GM18951 (cell line): ENCODE measurements at regions not wholly inside any gene's neighbourhood (a gene's known extent, or its start where the extent isn't known, plus 50 kb on each side); places are given as distances from the start of the nearest gene placed in this dataset.

Source experiments
- POLR2A ChIP-seq: IDR thresholded peaks from 4 replicates; pipeline ENCODE4 v1.6.1; 2011; ENCODE audit warnings: mild to moderate bottlenecking; ENCODE audit not compliant: insufficient read length, insufficient read depth; ENCODE audit errors: extremely low read depth
- in situ Hi-C: fragments of 300-500 bp; cut with MboI; formaldehyde crosslinking; loops from one replicate; pipeline ENCODE4 v1.12.0; 2022; ENCODE audit warnings: low sequenced_read_pairs, mixed read lengths, inconsistent platforms; ENCODE audit not compliant: unreplicated experiment

DNA sequence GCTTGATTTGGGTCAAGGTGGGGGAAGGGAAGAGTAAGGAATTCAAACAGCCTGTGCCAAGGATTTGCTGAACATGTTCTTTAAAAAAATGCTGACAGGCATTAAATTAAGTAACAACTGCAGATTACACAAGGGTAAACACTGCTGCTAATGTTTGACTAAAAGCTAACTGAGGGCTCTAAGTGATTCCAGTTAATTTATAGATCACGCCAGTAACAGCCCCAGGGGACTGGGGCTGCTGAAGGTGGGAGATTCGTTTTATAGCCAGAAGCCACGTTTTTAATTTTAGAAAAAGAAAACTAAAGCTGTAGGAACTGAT lies 321.7 kb downstream of the DLEU7 start:
- in situ Hi-C loops = no loop called here
- no peak for TF ChIP-seq POLR2A

DNA sequence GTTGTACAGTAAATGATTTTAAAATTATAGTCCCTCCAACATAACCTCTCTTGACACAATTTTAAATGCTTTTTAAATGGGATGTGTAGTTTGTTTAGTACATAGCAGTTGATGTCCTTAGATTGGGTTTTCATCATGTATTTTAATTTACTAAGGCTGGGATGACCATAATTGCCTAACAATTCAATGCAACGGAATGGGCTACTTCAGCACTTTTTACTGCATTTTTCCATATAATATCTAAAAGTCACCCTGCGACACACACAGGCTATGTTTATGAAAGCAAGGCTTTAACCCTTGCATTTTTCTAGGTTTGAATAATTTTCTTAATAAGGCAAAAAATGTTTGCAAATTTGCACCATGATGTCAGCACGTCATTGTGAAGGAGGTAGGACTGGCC lies 321.0 kb downstream of the DLEU7 start:
- in situ Hi-C loops = no loop called here

DNA sequence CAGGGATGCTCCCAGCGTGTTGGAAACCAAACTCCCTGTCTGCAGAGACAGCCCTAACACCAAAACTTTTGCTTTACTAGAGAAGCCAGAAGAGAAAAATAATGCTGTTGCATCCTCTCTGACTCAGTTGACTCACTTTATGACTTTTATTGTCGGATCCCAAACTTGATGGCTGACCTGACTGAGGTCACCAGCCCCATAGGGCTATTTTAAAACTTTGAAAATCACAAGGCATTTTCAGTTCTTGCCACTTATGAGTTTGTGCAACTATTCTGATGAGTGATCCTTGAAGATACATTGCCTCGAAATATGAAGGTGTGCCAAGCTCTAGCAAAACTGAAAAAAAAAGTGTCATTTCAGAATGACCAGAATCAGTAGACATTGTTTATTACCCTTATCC lies 320.2 kb downstream of the DLEU7 start:
- TF ChIP-seq POLR2A = no peak
- in situ Hi-C loops = no loop called here

More for the DNA sequence above, 321.0 kb downstream of the DLEU7 start:
- no peak for TF ChIP-seq POLR2A

DNA sequence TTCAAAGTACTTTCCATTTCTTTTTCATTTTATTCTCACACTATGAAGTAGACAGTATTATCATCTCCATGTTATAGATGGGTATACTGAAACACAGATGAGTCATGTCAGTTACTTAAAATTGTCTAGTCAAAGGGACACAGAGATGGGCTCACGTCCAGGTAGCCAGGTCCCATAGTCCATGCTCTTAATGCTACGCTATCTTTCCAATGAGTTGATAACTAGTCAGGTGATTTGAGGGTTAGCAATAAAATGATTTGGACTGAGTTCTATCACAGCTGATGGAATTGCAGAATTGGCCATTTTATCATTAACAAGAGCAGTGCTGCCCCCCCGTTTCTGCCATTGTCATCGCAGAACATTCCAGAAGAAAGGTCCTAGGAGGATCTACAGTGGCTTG lies 318.9 kb downstream of the DLEU7 start:
- no peak for TF ChIP-seq POLR2A
- in situ Hi-C loops = no loop called here

DNA sequence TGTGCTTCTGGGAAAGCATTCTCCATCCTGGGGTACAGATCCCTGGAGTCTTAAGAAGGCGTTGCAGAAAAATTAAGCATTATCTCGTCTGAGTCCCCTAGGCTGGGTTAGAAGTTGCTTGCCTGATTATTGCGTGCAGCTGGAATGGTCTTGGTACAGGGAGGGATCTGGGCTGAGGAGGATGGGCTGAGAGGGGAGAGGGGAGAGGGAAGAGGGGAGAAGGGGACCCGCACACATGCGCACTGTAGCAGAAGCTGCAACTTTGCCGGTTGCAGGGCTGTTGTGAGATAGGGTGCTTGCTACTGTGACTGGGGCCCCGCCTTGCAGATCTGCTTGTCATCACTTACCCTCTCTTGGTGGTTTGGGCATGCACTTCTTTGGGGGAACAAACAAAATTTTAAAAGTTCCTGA lies 316.8 kb downstream of the DLEU7 start:
- TF ChIP-seq POLR2A = no peak
- in situ Hi-C loops = no loop called here

DNA sequence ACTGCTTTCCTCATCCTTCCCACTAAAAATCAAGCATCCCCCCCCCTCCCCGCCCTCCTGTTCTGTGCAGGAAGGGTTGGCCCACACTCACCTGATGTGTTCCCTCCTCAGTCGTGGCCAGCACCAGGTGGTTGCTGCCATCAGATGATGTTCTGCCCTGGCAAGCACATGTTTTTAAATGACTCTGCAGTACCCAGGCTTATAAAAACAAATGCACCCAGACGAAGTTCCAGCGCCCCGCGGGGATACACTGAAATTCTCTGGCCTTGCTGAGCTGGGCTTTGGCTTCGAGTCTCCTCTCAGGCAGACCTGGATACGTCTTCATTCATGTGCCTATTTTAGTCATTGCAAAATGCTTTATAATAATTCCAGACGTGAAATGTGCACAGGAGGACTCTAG lies 316.3 kb downstream of the DLEU7 start:
- in situ Hi-C loops = no loop called here

DNA sequence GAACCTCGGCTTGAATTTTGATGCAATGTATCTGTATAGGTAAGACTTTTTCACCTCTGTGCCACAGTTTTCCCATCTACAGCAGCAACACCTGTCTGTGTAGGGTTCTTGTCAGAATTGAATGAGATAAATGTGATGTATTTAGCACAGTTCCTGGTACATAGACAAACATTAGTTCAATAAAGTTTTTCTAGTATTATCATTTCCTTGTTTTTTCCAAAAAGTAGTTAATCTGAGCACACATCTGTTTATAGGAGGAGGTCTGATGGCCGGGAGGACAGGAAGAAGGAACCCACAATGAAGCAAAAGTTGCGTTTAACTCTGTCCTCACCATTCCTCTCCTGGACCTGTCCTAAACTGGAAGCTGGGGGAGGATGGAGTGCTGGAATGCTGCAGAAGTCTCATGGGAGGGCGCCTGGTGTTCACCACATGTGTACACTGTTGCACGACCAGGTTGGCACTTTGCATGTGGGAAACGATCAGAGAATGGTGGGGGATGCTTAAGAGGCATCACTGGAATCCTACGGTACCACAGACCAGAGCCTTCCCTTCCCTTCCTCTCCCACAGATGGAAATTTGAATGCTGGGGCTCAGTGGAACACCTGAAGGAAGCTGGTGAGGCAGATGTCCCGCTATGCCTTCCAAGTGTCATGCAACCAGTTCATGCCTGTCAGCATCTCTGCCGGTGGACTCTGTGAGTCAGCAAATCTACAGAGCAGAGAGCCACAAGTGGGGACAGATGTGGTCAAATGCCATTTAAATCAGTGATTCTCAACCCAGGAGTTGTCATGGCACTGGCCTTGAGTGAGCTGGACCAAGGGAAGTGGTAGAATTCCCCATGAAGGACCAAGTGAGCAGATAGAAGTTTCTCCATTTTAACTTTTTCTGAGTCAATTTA lies 315.6 kb downstream of the DLEU7 start:
- in situ Hi-C loops = no loop called here

More for the DNA sequence above, 316.3 kb downstream of the DLEU7 start:
- no peak for TF ChIP-seq POLR2A

DNA sequence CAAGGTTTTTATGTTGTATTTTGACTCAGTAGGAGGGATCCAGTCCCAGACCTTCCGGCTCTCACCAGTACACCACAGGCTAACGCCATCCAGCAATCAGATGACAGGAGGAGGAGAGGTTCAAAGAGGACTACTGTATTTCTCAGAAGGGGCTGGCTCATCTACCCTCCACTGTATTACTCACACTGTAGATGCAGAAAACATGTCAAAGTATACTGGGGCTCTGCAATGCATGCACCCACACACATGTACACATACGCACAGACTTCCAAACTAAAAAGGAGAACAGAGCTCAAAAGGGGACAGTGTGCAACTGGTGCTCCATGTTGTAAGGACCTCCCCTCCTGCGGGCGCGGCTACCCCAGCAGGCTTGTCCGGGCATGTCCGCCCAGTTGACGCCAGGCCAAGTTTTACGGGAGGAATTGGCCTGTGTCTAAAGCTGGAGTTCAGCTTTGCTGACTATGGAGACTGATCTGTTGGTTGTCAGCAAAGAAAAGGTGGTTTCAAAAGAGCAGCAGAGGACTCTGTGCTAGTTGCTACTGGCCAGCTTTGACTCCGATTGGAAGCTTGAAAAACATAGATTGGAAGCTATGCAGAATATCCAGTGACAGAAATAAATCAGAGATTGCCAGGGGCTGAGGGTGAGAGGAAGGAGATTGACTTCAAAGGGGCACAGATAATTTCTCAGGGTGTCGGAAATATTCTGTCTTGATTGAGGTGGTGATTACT lies 314.2 kb downstream of the DLEU7 start:
- TF ChIP-seq POLR2A = no peak
- in situ Hi-C loops = no loop called here

More for the DNA sequence above, 315.6 kb downstream of the DLEU7 start:
- TF ChIP-seq POLR2A = no peak

DNA sequence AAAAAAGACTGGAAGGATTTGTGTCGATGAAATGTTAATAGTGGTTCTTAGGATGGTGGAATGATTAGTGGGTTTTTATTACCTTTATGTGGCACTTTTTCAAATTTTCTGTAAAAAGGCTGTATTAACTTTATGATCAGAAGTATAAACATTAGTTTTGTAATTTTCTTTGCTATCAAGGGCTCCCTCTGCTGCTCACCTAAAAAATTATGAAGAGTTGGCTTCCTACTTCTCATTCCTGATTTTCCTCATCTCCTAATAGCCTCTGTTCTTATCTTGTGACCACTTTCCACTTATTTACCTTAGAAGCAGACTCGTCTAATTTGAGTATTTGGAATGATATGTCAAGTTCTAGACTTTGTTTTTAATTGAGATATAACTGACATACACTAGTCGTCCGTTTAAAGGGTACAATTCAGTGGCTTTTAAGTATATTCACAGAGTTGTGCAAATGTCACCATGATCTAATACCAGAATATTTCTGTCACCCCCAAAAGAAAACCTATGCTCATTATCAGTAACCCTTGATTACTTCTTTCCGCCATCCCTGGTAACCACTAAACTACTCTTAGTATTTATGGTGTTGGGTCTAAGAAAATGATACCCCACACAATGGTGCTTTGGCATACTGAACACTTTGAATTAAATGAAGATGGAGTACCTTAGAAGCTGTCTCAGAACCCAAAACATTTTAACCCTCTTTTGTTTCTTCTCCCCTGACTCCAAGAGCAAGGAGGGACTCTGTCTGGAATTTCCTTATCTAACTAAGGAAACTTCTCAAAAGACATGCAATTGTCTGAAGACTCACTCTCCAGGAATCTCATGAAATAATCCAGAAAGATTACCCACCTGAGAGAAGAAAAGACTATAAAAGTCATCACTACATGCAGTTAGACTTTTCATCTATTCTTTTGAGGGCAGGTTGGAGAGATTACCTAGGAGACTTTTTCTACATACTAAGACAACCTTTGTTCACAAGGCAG lies 311.3 kb downstream of the DLEU7 start:
- in situ Hi-C loops = no loop called here
- TF ChIP-seq POLR2A = no peak

DNA sequence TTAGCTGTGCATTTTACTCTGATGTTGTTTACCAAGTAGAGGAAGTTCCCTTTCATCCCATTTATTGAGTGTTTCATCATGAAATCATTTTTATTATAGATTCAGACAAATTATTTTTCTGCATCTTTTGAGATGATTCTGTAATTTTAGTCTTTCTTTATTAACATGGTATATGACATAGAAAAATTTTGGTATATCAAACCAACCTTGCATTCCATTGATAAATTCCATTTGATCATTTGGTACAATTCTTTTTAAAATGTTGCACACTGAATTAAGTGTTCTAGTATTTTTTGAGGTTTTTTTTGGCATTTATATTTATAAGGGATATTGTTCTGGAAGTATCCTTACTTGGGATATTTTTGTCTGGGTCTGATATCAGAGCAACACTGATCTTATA lies 308.4 kb downstream of the DLEU7 start:
- TF ChIP-seq POLR2A = no peak
- in situ Hi-C loops = no loop called here

DNA sequence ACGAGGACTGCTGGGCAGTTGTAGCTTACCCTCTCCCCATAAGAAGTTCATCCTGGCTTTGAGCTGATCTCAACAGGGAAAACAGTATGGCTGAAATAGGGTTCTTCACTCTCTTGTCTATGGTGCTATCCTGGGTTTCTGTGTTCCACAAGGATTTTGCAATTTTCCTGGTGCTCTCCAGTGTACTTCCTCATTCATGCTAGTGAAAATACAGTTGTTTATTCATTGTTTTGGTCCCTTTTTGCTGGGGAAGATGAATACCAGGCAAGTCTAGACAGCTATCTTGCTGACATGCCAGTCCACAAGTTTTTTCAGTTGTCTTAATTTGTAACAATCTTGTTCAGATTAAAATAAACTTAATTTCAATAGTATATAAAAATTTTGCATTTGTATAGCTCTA lies 306.5 kb downstream of the DLEU7 start:
- no peak for TF ChIP-seq POLR2A
- in situ Hi-C loops = no loop called here

DNA sequence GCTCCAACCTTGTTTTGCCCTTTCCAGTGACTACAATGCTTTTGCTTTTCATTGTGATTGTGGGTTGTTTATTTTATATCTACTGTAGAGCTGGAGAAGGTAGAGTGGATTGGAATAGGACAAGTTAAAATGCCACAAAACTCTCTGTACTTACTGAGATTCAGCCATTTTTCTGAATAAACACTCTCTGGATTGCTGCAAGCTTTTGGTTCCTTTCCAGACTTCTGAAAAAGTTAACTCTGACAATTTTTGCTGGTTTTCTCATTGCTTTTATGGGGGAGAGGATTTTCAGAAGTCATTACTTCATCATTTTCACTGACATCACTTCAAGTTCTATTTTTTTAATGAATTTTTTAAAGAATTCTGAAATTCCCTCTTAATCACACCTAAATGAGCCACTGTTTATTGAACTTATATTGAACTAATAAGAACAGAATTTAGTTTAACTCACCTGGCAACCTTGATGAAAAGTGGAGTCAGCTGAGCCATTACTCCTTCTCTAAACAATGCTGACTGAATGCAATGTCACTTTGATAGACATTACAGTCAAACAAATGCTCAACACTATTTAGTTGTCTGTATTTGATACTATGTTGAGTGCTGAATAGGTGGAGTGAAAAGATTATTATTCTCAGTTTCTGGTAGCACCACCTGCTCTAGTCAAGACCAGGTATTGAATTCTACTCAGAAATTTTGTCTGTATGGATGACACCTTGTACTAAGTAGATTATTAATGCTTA lies 303.5 kb downstream of the DLEU7 start:
- in situ Hi-C loops = no loop called here
- no peak for TF ChIP-seq POLR2A
